ENCODE measurements at regions not wholly inside any gene's neighbourhood (a gene's known extent, or its start where the extent isn't known, plus 50 kb on each side); places are given as distances from the start of the nearest gene placed in this dataset.

DNA sequence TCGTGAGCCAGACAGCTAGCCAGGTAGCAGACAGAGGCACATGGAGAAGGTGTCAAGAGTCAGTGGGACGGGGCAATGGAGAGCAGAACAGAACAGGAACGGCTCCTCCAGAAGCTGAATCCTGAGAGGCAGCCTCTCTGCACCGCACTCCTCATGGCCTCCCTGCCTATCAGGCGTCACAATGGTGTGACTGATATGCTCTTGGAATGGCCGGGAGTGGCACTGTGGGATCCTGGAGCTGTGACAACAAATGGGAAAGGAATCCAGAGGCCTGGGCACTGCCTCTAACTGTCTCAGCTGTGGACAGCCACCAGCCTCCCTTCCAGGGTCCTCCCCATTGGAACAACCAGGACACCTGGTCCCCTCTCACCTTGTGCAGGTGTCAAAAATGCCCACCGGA, 89.1 kb upstream of the ID2 start:
- ChIA-PET CTCF (interaction anchor here (0.9 kb wide), 1 partner anchor 36 kb away, joined by 6 read pairs; no protein-coding TSS in a partner anchor), POLR2A (interaction anchor here (0.8 kb wide), 1 partner anchor 89 kb away, joined by 3 read pairs; the partner anchor contains the start of gene ID2), RAD21 (ENCODE audit: low non-redundant PET in 1 of 2, low total read pairs in 2 of 2, uncharacterized antibody in 2 of 2, unreplicated experiment in 2 of 2) (interaction anchor here in 1 of 2 experiments (0.6 kb wide), 1 partner anchor 9 kb away, joined by 3 read pairs; no protein-coding TSS in a partner anchor)
- Histone ChIP-seq H2AFZ (ENCODE audit: low read depth, low read length, poor library complexity, severe bottlenecking) (no peak overlapping the region), H3K4me2 (ENCODE audit: low read length) (peak overlapping the region; percentile 43), H3K36me3 (ENCODE audit: control insufficient read depth in 1 of 2, insufficient read depth in 2 of 2, low read length in 2 of 2) (no peaks in the 10 kb centered on the region), H3K4me1 (ENCODE audit: control insufficient read depth in 1 of 2, insufficient read depth in 2 of 2, low read length in 2 of 2) (peaks cover 5 to 24% of the 10 kb centered on the region in 2 experiments; a peak in 3 of 4 replicates), H3K79me2 (ENCODE audit: insufficient read depth, low read length) (no peaks in the 10 kb centered on the region), H3K9me3 (ENCODE audit: control insufficient read depth in 1 of 2, insufficient read depth in 1 of 2, low read depth in 1 of 2, low read length in 2 of 2) (no peaks in the 10 kb centered on the region), H3K4me3 (replicated peaks in 1 of 2; ENCODE audit: low read depth in 1 of 2, low read length in 2 of 2) (no peak overlapping the region), H3K9me2 (ENCODE audit: insufficient read depth) (no peaks in the 10 kb centered on the region), H3K9ac (ENCODE audit: low read length) (no peak overlapping the region; the same call in 1 of the 2 replicates), H3K27me3 (ENCODE audit: insufficient read depth, low read length) (no peaks in the 10 kb centered on the region), H3K27ac (ENCODE audit: low read depth, low read length) (no peak overlapping the region), H4K20me1 (ENCODE audit: insufficient read depth) (no peaks in the 10 kb centered on the region)
- BruUV-seq (replicated peaks), result no TSS peak
- intact Hi-C loops (cut with micrococcal nuclease), result no loop called here
- DNase-seq (ENCODE audit: low read depth, low spot score), result peak; percentile 23
- TF ChIP-seq, protein P1, sequence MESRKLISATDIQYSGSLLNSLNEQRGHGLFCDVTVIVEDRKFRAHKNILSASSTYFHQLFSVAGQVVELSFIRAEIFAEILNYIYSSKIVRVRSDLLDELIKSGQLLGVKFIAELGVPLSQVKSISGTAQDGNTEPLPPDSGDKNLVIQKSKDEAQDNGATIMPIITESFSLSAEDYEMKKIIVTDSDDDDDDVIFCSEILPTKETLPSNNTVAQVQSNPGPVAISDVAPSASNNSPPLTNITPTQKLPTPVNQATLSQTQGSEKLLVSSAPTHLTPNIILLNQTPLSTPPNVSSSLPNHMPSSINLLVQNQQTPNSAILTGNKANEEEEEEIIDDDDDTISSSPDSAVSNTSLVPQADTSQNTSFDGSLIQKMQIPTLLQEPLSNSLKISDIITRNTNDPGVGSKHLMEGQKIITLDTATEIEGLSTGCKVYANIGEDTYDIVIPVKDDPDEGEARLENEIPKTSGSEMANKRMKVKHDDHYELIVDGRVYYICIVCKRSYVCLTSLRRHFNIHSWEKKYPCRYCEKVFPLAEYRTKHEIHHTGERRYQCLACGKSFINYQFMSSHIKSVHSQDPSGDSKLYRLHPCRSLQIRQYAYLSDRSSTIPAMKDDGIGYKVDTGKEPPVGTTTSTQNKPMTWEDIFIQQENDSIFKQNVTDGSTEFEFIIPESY (IDR thresholded peaks at IDR 0.05; ENCODE audit: extremely low read depth, insufficient replicate concordance, low read length), result no peak
- TF ChIP-seq, protein P2, sequence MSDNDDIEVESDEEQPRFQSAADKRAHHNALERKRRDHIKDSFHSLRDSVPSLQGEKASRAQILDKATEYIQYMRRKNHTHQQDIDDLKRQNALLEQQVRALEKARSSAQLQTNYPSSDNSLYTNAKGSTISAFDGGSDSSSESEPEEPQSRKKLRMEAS (IDR thresholded peaks at IDR 0.05), result peak; percentile 50; the same call in 1 of the 2 replicates
- ATAC-seq, result peak; percentile 83

DNA sequence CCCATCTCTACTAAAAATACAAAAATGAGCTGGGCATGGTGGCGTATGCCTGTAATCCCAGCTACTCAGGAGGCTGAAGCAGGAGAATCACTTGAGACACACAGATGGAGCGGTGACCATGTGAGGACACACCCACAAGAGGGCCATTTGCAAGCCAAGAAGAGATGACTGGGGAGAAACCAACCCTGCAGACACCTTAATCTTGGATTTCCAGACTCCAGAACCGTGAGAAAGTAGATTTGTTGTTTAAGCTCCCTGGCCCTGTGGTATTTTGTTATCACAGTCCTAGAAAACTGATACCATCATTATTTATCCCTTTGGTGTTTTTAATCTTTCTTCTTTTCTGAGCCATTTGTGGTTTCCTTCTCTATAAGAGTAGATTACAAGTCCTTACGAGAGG, 88.6 kb upstream of the ID2 start:
- no peak for ATAC-seq
- intact Hi-C loops (cut with micrococcal nuclease), result no loop called here
- H3K27me3 ChIP-seq (ENCODE audit: insufficient read depth, low read length), result no peaks in the 10 kb centered on the region
- H3K9me3 ChIP-seq (ENCODE audit: control insufficient read depth in 1 of 2, insufficient read depth in 1 of 2, low read depth in 1 of 2, low read length in 2 of 2), result no peaks in the 10 kb centered on the region
- no TSS peak for BruUV-seq (replicated peaks)
- H3K79me2 ChIP-seq (ENCODE audit: insufficient read depth, low read length), result no peaks in the 10 kb centered on the region
- peaks cover 8 to 29% of the 10 kb centered on the region in 2 experiments; a peak in 3 of 4 replicates for H3K4me1 ChIP-seq (ENCODE audit: control insufficient read depth in 1 of 2, insufficient read depth in 2 of 2, low read length in 2 of 2)
- no peak overlapping the region for H3K4me3 ChIP-seq (replicated peaks in 1 of 2; ENCODE audit: low read depth in 1 of 2, low read length in 2 of 2)
- H4K20me1 ChIP-seq (ENCODE audit: insufficient read depth), result no peaks in the 10 kb centered on the region
- no peak overlapping the region for H3K9ac ChIP-seq (ENCODE audit: low read length)
- ChIA-PET POLR2A (no interaction called here), RAD21 (ENCODE audit: low non-redundant PET in 1 of 2, low total read pairs in 2 of 2, uncharacterized antibody in 2 of 2, unreplicated experiment in 2 of 2) (interaction anchor here in 1 of 2 experiments (0.6 kb wide), 1 partner anchor 9 kb away, joined by 3 read pairs; no protein-coding TSS in a partner anchor), CTCF (interaction anchor here (0.9 kb wide), 1 partner anchor 36 kb away, joined by 6 read pairs; no protein-coding TSS in a partner anchor)
- no peaks in the 10 kb centered on the region for H3K36me3 ChIP-seq (ENCODE audit: control insufficient read depth in 1 of 2, insufficient read depth in 2 of 2, low read length in 2 of 2)
- H3K4me2 ChIP-seq (ENCODE audit: low read length), result peak overlapping the region; percentile 43
- H3K9me2 ChIP-seq (ENCODE audit: insufficient read depth), result no peaks in the 10 kb centered on the region
- no peak overlapping the region for H2AFZ ChIP-seq (ENCODE audit: low read depth, low read length, poor library complexity, severe bottlenecking)
- no peak overlapping the region for H3K27ac ChIP-seq (ENCODE audit: low read depth, low read length)
- no peak for DNase-seq (ENCODE audit: low read depth, low spot score)
- TF ChIP-seq SRF (IDR thresholded peaks at IDR 0.05; ENCODE audit: low read depth) (no peak), CBX3 (IDR thresholded peaks at IDR 0.05; ENCODE audit: low read depth) (no peak), POLR2AphosphoS5 (IDR thresholded peaks at IDR 0.05; ENCODE audit: low read depth, low read length) (no peak), EZH2phosphoT487 (IDR thresholded peaks at IDR 0.05; ENCODE audit: borderline replicate concordance) (no peak), CEBPB (IDR thresholded peaks at IDR 0.05; ENCODE audit: low read depth) (no peak), POLR2A (IDR thresholded peaks at IDR 0.05; ENCODE audit: borderline replicate concordance, extremely low read depth, insufficient read depth, insufficient read length) (no peak), EZH2 (IDR thresholded peaks at IDR 0.05) (no peak)
- TF ChIP-seq, protein P1 (IDR thresholded peaks at IDR 0.05; ENCODE audit: extremely low read depth, insufficient replicate concordance, low read length), result no peak
- TF ChIP-seq, protein P3, sequence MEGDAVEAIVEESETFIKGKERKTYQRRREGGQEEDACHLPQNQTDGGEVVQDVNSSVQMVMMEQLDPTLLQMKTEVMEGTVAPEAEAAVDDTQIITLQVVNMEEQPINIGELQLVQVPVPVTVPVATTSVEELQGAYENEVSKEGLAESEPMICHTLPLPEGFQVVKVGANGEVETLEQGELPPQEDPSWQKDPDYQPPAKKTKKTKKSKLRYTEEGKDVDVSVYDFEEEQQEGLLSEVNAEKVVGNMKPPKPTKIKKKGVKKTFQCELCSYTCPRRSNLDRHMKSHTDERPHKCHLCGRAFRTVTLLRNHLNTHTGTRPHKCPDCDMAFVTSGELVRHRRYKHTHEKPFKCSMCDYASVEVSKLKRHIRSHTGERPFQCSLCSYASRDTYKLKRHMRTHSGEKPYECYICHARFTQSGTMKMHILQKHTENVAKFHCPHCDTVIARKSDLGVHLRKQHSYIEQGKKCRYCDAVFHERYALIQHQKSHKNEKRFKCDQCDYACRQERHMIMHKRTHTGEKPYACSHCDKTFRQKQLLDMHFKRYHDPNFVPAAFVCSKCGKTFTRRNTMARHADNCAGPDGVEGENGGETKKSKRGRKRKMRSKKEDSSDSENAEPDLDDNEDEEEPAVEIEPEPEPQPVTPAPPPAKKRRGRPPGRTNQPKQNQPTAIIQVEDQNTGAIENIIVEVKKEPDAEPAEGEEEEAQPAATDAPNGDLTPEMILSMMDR (IDR thresholded peaks at IDR 0.05 in 2 of 3, conservative IDR thresholded peaks at IDR 0.05 in 1 of 3; ENCODE audit: borderline replicate concordance in 1 of 3, insufficient read depth in 1 of 3, low read depth in 2 of 3, low read length in 2 of 3), result no peak
